ENCODE measurements at regions not wholly inside any gene's neighbourhood (a gene's known extent, or its start where the extent isn't known, plus 50 kb on each side); places are given as distances from the start of the nearest gene placed in this dataset.

- DNase-seq = no peak
Measured at GRCh38 chr13:62643799-62644524, 1228.3 kb upstream of the PCDH20 start.

- peak; percentile 2 for DNase-seq
Measured at GRCh38 chr13:62643007-62643483, 1227.4 kb upstream of the PCDH20 start.

- DNase-seq = no peak
Measured at GRCh38 chr13:62635161-62635560, 1219.5 kb upstream of the PCDH20 start.

- DNase-seq = no peak
Measured at GRCh38 chr13:62633448-62633847, 1217.8 kb upstream of the PCDH20 start.

- DNase-seq = no peak
Measured at GRCh38 chr13:62631619-62632018, 1216.0 kb upstream of the PCDH20 start.

- DNase-seq = no peak
Measured at GRCh38 chr13:62631124-62631523, 1215.5 kb upstream of the PCDH20 start.

- DNase-seq = no peak
Measured at GRCh38 chr13:62629618-62630017, 1214.0 kb upstream of the PCDH20 start.

GRCh38 chr13:62627226-62627625 lies 1211.6 kb upstream of the PCDH20 start:
- DNase-seq = no peak

GRCh38 chr13:62626771-62627170 lies 1211.1 kb upstream of the PCDH20 start:
- DNase-seq = no peak

GRCh38 chr13:62625214-62625881 lies 1209.7 kb upstream of the PCDH20 start:
- DNase-seq = no peak

- no peak for DNase-seq
Measured at GRCh38 chr13:62613819-62614218, 1198.2 kb upstream of the PCDH20 start.

GRCh38 chr13:62611343-62611742 lies 1195.7 kb upstream of the PCDH20 start:
- DNase-seq = no peak

GRCh38 chr13:62598708-62599107 lies 1183.1 kb upstream of the PCDH20 start:
- DNase-seq = no peak

- DNase-seq = no peak
Measured at GRCh38 chr13:62595976-62596375, 1180.3 kb upstream of the PCDH20 start.

- no peak for DNase-seq
Measured at GRCh38 chr13:62593804-62594203, 1178.2 kb upstream of the PCDH20 start.

- DNase-seq = no peak
Measured at GRCh38 chr13:62583466-62583865, 1167.8 kb upstream of the PCDH20 start.

- DNase-seq = no peak
Measured at GRCh38 chr13:62578402-62578801, 1162.8 kb upstream of the PCDH20 start.

- DNase-seq = no peak
Measured at GRCh38 chr13:62564770-62565169, 1149.1 kb upstream of the PCDH20 start.

GRCh38 chr13:62563251-62563650 lies 1147.6 kb upstream of the PCDH20 start:
- no peak for DNase-seq

GRCh38 chr13:62556978-62557377 lies 1141.3 kb upstream of the PCDH20 start:
- DNase-seq = no peak

- no peak for DNase-seq
Measured at GRCh38 chr13:62551588-62551987, 1135.9 kb upstream of the PCDH20 start.

- DNase-seq = no peak
Measured at GRCh38 chr13:62544928-62545327, 1129.3 kb upstream of the PCDH20 start.

- DNase-seq = no peak
Measured at GRCh38 chr13:62537593-62537992, 1121.9 kb upstream of the PCDH20 start.

GRCh38 chr13:62525652-62526051 lies 1110.0 kb upstream of the PCDH20 start:
- DNase-seq = no peak

- no peak for DNase-seq
Measured at GRCh38 chr13:62524498-62524897, 1108.8 kb upstream of the PCDH20 start.
